Neural cell (in vitro differentiated cells): ENCODE measurements at regions not wholly inside any gene's neighbourhood (a gene's known extent, or its start where the extent isn't known, plus 50 kb on each side); places are given as distances from the start of the nearest gene placed in this dataset.
"Not testable (repeated sequence)": the region's sequence is repeated elsewhere in the genome, so short reads cannot be mapped to it uniquely, and the experiment has no call there.

ENCODE experiments used
- H2AFZ ChIP-seq: fragments of 200-600, 300-800 bp; sonication (generic), shearing (Covaris generic); 2 replicates; pipeline ENCODE4 v1.6.0; 2014; ENCODE audit warnings: low read depth, mild to moderate bottlenecking, antibody characterized with exemption, low read length, moderate library complexity
- H3F3A ChIP-seq: fragments of 200-600 bp; shearing (Covaris generic); 2 replicates; pipeline ENCODE4 v1.6.1; 2016; ENCODE audit warnings: mild to moderate bottlenecking, moderate library complexity, mixed read lengths, antibody characterized with exemption, low read length; ENCODE audit not compliant: insufficient read depth, poor library complexity, severe bottlenecking
- H3K27ac ChIP-seq: fragments of 200-600, 300-800 bp; sonication (generic), shearing (Covaris generic); 2 replicates; pipeline ENCODE4 v1.5.1; 2014; ENCODE audit warnings: mild to moderate bottlenecking, low read length, moderate library complexity
- H3K27me3 ChIP-seq: fragments of 300-800, 200-600 bp; sonication (generic), shearing (Covaris generic); 2 replicates; pipeline ENCODE4 v1.6.0; 2014; ENCODE audit warnings: mild to moderate bottlenecking, low read depth, low read length, moderate library complexity; ENCODE audit not compliant: insufficient read depth
- H3K36me3 ChIP-seq: fragments of 300-800, 200-600 bp; sonication (generic), shearing (Covaris generic); 2 replicates; pipeline ENCODE4 v1.5.1; 2014; ENCODE audit warnings: mild to moderate bottlenecking, antibody characterized with exemption, low read length, moderate library complexity; ENCODE audit not compliant: insufficient read depth
- H3K4me2 ChIP-seq: fragments of 300-800, 200-600 bp; sonication (generic), shearing (Covaris generic); 2 replicates; pipeline ENCODE4 v1.6.0; 2014; ENCODE audit warnings: mild to moderate bottlenecking, low read length
- H3K4me3 ChIP-seq: fragments of 300-800, 200-600 bp; sonication (generic), shearing (Covaris generic); 2 replicates; pipeline ENCODE4 v1.5.1; 2014; ENCODE audit warnings: mild to moderate bottlenecking, low read length, moderate library complexity
- H3K79me2 ChIP-seq: fragments of 200-600 bp; shearing (Covaris generic); replicated peaks from 2 replicates; pipeline ENCODE4 v1.6.0; 2014; ENCODE audit warnings: mild to moderate bottlenecking, low read length, moderate library complexity; ENCODE audit not compliant: insufficient read depth
- H3K9ac ChIP-seq: fragments of 300-800, 200-600 bp; sonication (generic), shearing (Covaris generic); 2 replicates; pipeline ENCODE4 v1.6.1; 2016; ENCODE audit warnings: mild to moderate bottlenecking, low read length, mixed read lengths
- H3K9me2 ChIP-seq: fragments of 200-600 bp; shearing (Covaris generic); 2 replicates; pipeline ENCODE4 v1.6.1; 2016; ENCODE audit warnings: mild to moderate bottlenecking, low read length, mixed read lengths; ENCODE audit not compliant: insufficient read depth
- H3K9me3 ChIP-seq: fragments of 200-600, 300-800 bp; sonication (generic), shearing (Covaris generic); 2 replicates; pipeline ENCODE4 v1.6.1; 2016; ENCODE audit warnings: mild to moderate bottlenecking, mixed run types, low read length, moderate library complexity, mixed read lengths
- H4K20me1 ChIP-seq: fragments of 200-600 bp; shearing (Covaris generic); 2 replicates; pipeline ENCODE4 v1.6.1; 2016; ENCODE audit warnings: mild to moderate bottlenecking, mixed run types; ENCODE audit not compliant: insufficient read depth
- CTCF ChIP-seq: fragments of 450-650 bp; IDR thresholded peaks from 2 replicates; pipeline ENCODE4 v1.5.1; 2014; ENCODE audit warnings: antibody characterized with exemption, mild to moderate bottlenecking, moderate library complexity; ENCODE audit not compliant: poor library complexity, severe bottlenecking
- EP300 ChIP-seq: fragments of 450-650 bp; conservative IDR thresholded peaks from 2 replicates; pipeline ENCODE4 v1.6.1; 2014; ENCODE audit warnings: antibody characterized with exemption, mild to moderate bottlenecking, moderate library complexity; ENCODE audit not compliant: poor library complexity, severe bottlenecking
- EZH2 ChIP-seq: fragments of 200-600, 300-800 bp; shearing (Covaris generic), sonication (generic); IDR thresholded peaks from 2 replicates; pipeline ENCODE4 v1.6.1; 2014; ENCODE audit warnings: antibody characterized with exemption, low read length, borderline replicate concordance, mild to moderate bottlenecking; ENCODE audit not compliant: insufficient read depth, poor library complexity, severe bottlenecking
- MXI1 ChIP-seq: fragments of 450-650 bp; conservative IDR thresholded peaks from 2 replicates; pipeline ENCODE4 v1.6.1; 2014; ENCODE audit warnings: antibody characterized with exemption, mild to moderate bottlenecking; ENCODE audit not compliant: poor library complexity, severe bottlenecking
- POLR2AphosphoS5 ChIP-seq: IDR thresholded peaks from 2 replicates; pipeline ENCODE4 v1.6.1; 2012
- RAD21 ChIP-seq: fragments of 450-650 bp; conservative IDR thresholded peaks from 2 replicates; pipeline ENCODE4 v1.6.1; 2014; ENCODE audit warnings: antibody characterized with exemption, mild to moderate bottlenecking, moderate library complexity
- REST ChIP-seq: IDR thresholded peaks from 2 replicates; pipeline ENCODE4 v1.6.1; 2012; ENCODE audit warnings: borderline replicate concordance
- SMC3 ChIP-seq: fragments of 450-650 bp; conservative IDR thresholded peaks from 2 replicates; pipeline ENCODE4 v1.6.1; 2014; ENCODE audit warnings: antibody characterized with exemption, mild to moderate bottlenecking, moderate library complexity; ENCODE audit not compliant: poor library complexity
- TAF1 ChIP-seq: IDR thresholded peaks from 2 replicates; pipeline ENCODE4 v1.6.1; 2012; ENCODE audit warnings: low read depth

- Histone ChIP-seq H3K4me2 (no peak overlapping the region), H3K36me3 (no peaks in the 10 kb centered on the region), H2AFZ (no peak overlapping the region), H3K4me3 (no peak overlapping the region), H3K27ac (no peak overlapping the region), H3K9me2 (no peaks in the 10 kb centered on the region), H3K9me3 (no peaks in the 10 kb centered on the region), H3K27me3 (no peaks in the 10 kb centered on the region), H3K79me2 (no peaks in the 10 kb centered on the region), H3K9ac (no peak overlapping the region), H4K20me1 (no peaks in the 10 kb centered on the region), H3F3A (no peaks in the 10 kb centered on the region)
- TF ChIP-seq RAD21, result no peak
- no peak for TF ChIP-seq REST
Measured at GRCh38 chr10:6706725-6707124, 126.6 kb upstream of the PRKCQ start.

- Histone ChIP-seq H3K4me3 (no peak overlapping the region), H3K27me3 (no peaks in the 10 kb centered on the region), H3K9me3 (no peaks in the 10 kb centered on the region), H3K79me2 (no peaks in the 10 kb centered on the region), H3K27ac (no peak overlapping the region), H3K36me3 (no peaks in the 10 kb centered on the region), H2AFZ (no peak overlapping the region), H3K9me2 (no peaks in the 10 kb centered on the region), H4K20me1 (no peaks in the 10 kb centered on the region), H3K4me2 (no peak overlapping the region), H3K9ac (no peak overlapping the region), H3F3A (no peaks in the 10 kb centered on the region)
- TF ChIP-seq CTCF, result no peak
- no peak for TF ChIP-seq EP300
- no peak for TF ChIP-seq EZH2
- TF ChIP-seq TAF1, result no peak
- TF ChIP-seq MXI1, result no peak
- no peak for TF ChIP-seq POLR2AphosphoS5
- TF ChIP-seq SMC3, result no peak
- no peak for TF ChIP-seq REST
- no peak for TF ChIP-seq RAD21
Measured at GRCh38 chr10:6704896-6705295, 124.8 kb upstream of the PRKCQ start.

GRCh38 chr10:6702833-6703232, 122.8 kb upstream of the PRKCQ start:
- not testable (repeated sequence) for H3K79me2 ChIP-seq, H3K9ac ChIP-seq, H4K20me1 ChIP-seq, H3F3A ChIP-seq, H3K4me2 ChIP-seq, H3K9me3 ChIP-seq, H3K36me3 ChIP-seq, H3K4me3 ChIP-seq, H2AFZ ChIP-seq, H3K27ac ChIP-seq, H3K27me3 ChIP-seq, H3K9me2 ChIP-seq
